GM21381 (cell line): ENCODE measurements at regions not wholly inside any gene's neighbourhood (a gene's known extent, or its start where the extent isn't known, plus 50 kb on each side); places are given as distances from the start of the nearest gene placed in this dataset.

Experiments used
- ATAC-seq: cut with Tn5 transposase; IDR thresholded peaks from one replicate; pipeline ENCODE4 v1.9.1; 2021; ENCODE audit warnings: mild to moderate bottlenecking, moderate library complexity; ENCODE audit not compliant: unreplicated experiment

GRCh38 chr13:108360139-108360538, 90.6 kb downstream of the TNFSF13B start:
- no peak for ATAC-seq

- no peak for ATAC-seq
Measured at GRCh38 chr13:108361769-108362168, 92.3 kb downstream of the TNFSF13B start.

- no peak for ATAC-seq
Measured at GRCh38 chr13:108363666-108364065, 94.1 kb downstream of the TNFSF13B start.

- ATAC-seq = no peak
Measured at GRCh38 chr13:108365255-108365654, 95.7 kb downstream of the TNFSF13B start.

GRCh38 chr13:108368250-108368905, 98.9 kb downstream of the TNFSF13B start:
- ATAC-seq = no peak

- ATAC-seq = no peak
Measured at GRCh38 chr13:108369412-108369811, 99.9 kb downstream of the TNFSF13B start.

- no peak for ATAC-seq
Measured at GRCh38 chr13:108375034-108375433, 105.5 kb downstream of the TNFSF13B start.

GRCh38 chr13:108375772-108376171, 106.3 kb downstream of the TNFSF13B start:
- no peak for ATAC-seq

- no peak for ATAC-seq
Measured at GRCh38 chr13:108376308-108376707, 106.8 kb downstream of the TNFSF13B start.

GRCh38 chr13:108377646-108378206, 108.2 kb downstream of the TNFSF13B start:
- ATAC-seq = no peak

GRCh38 chr13:108383667-108384066, 114.1 kb downstream of the TNFSF13B start:
- no peak for ATAC-seq

- ATAC-seq = no peak
Measured at GRCh38 chr13:108387156-108387555, 117.6 kb downstream of the TNFSF13B start.

- no peak for ATAC-seq
Measured at GRCh38 chr13:108402850-108403249, 133.3 kb downstream of the TNFSF13B start.

- ATAC-seq = peak; percentile 58
Measured at GRCh38 chr13:108407495-108407894, 138.0 kb downstream of the TNFSF13B start.

GRCh38 chr13:108408672-108409071, 139.2 kb downstream of the TNFSF13B start:
- no peak for ATAC-seq

- ATAC-seq = no peak
Measured at GRCh38 chr13:108409730-108410129, 140.2 kb downstream of the TNFSF13B start.

GRCh38 chr13:108419768-108420167, 150.2 kb downstream of the TNFSF13B start:
- ATAC-seq = no peak

- no peak for ATAC-seq
Measured at GRCh38 chr13:108425056-108425455, 155.5 kb downstream of the TNFSF13B start.

- no peak for ATAC-seq
Measured at GRCh38 chr13:108426893-108427292, 157.4 kb downstream of the TNFSF13B start.

- no peak for ATAC-seq
Measured at GRCh38 chr13:108427355-108427754, 157.8 kb downstream of the TNFSF13B start.

- ATAC-seq = no peak
Measured at GRCh38 chr13:108428691-108429090, 159.2 kb downstream of the TNFSF13B start.

GRCh38 chr13:108433976-108434755, 164.6 kb downstream of the TNFSF13B start:
- ATAC-seq = no peak
